ENCODE measurements at regions not wholly inside any gene's neighbourhood (a gene's known extent, or its start where the extent isn't known, plus 50 kb on each side); places are given as distances from the start of the nearest gene placed in this dataset.

GRCh38 chr13:111926501-111927180 is 140.3 kb upstream of the SOX1 start:
- no peak for DNase-seq
- Histone ChIP-seq H3K4me1 (no peaks in the 10 kb centered on the region), H3K27me3 (peaks cover 0 to 33% (median 5%) of the 10 kb centered on the region in 9 donors), H3K4me3 (no peak overlapping the region), H3K9me3 (peaks cover 0 to 5% (median under 1%) of the 10 kb centered on the region in 12 donors), H3K36me3 (no peaks in the 10 kb centered on the region), H3K27ac (no peak overlapping the region)
- intact Hi-C loops (cut with DNase I): no loop called here
- ATAC-seq: no peak
- TF ChIP-seq POLR2A (IDR thresholded peaks at IDR 0.05): no peak
- no peak for TF ChIP-seq CTCF (IDR thresholded peaks at IDR 0.05)
- WGBS, 4 donors: 80 to 85% (median 83%) methylated on average over 13 to 15 of the region's 15 CpGs

DNA sequence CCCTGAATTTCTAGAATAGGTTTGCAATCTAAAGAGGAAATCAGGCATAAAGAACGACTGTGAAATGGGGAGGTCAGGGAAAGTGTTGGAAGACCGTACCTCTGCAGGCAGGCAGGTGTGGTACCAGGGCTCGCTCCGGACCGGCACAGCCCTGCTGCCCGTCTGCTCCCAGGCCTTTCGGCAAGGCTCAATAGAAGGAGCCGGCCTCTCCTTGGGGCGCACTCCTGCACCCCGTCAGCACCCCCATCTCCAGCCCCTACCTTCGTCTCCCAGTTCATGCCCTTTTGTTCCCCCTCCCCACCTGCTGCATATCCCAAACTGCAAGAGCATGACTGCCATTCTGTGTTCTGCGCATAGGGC is 139.8 kb upstream of the SOX1 start:
- H3K36me3 ChIP-seq: no peaks in the 10 kb centered on the region
- no peaks in the 10 kb centered on the region for H3K4me1 ChIP-seq
- H3K9me3 ChIP-seq: peaks cover 0 to 11% (median 4%) of the 10 kb centered on the region in 12 donors
- no peak overlapping the region for H3K27ac ChIP-seq
- ATAC-seq (no peak), DNase-seq (no peak)
- no peak overlapping the region for H3K4me3 ChIP-seq
- intact Hi-C loops (cut with DNase I): no loop called here
- WGBS, 4 donors: 88 to 90% (median 89%) methylated on average over 12 of the region's 12 CpGs
- TF ChIP-seq POLR2A (IDR thresholded peaks at IDR 0.05) (no peak), CTCF (IDR thresholded peaks at IDR 0.05) (no peak)
- H3K27me3 ChIP-seq: peaks cover 0 to 33% (median 5%) of the 10 kb centered on the region in 9 donors

DNA sequence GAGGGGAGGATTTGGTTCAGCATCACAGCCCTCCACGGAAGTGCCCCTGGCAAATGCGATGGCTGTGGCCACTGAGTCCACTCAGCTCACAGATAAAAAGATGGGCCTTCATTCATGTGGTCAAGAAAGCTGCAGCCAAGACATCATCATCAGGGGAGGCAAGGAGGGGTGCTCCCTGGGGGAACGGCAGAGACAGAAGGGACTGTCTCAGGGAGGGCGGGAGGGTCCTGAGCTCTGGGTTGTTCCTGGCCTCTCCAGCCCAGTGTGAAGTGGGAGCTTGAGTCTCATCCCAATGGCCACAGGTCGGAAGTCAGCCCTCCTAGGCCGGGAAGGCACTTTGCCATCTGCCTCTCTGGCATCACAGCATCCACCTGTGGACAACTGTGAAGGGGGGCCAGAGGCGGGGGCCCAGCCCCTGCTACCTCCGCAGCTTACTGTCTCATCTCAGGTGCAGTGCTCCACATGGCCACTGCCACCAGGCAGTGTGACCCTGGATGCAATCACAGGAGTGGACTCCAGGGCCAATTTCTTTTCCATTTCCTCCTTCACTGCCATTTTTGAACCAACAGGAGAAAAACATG is 137.8 kb upstream of the SOX1 start:
- TF ChIP-seq POLR2A (IDR thresholded peaks at IDR 0.05): no peak
- TF ChIP-seq CTCF (IDR thresholded peaks at IDR 0.05): no peak
- Histone ChIP-seq H3K4me1 (no peaks in the 10 kb centered on the region), H3K27me3 (peaks cover 0 to 23% (median 5%) of the 10 kb centered on the region in 9 donors), H3K9me3 (peaks cover 0 to 23% (median 7%) of the 10 kb centered on the region in 12 donors), H3K36me3 (no peaks in the 10 kb centered on the region), H3K4me3 (no peak overlapping the region), H3K27ac (no peak overlapping the region)
- ATAC-seq (no peak), DNase-seq (no peak)
- WGBS, 4 donors: 75 to 83% (median 80%) methylated on average over 7 to 8 of the region's 8 CpGs
- intact Hi-C loops (cut with DNase I): no loop called here

GRCh38 chr13:111936267-111936925 is 130.6 kb upstream of the SOX1 start:
- intact Hi-C loops (cut with DNase I): no loop called here
- TF ChIP-seq POLR2A (IDR thresholded peaks at IDR 0.05): no peak
- Histone ChIP-seq H3K27me3 (peaks cover 0 to 45% (median 11%) of the 10 kb centered on the region in 9 donors), H3K36me3 (no peaks in the 10 kb centered on the region), H3K4me3 (no peak overlapping the region), H3K4me1 (no peaks in the 10 kb centered on the region), H3K27ac (no peak overlapping the region), H3K9me3 (peaks cover 0 to 28% (median 7%) of the 10 kb centered on the region in 12 donors)
- WGBS, 4 donors: 74 to 92% (median 80%) methylated on average over 3 of the region's 3 CpGs
- DNase-seq (no peak), ATAC-seq (no peak)
